GM21576 (cell line): ENCODE measurements at regions not wholly inside any gene's neighbourhood (a gene's known extent, or its start where the extent isn't known, plus 50 kb on each side); places are given as distances from the start of the nearest gene placed in this dataset.

Experiments
- ATAC-seq: cut with Tn5 transposase; IDR thresholded peaks from one replicate; pipeline ENCODE4 v1.9.1; 2021; ENCODE audit warnings: mild to moderate bottlenecking, moderate library complexity; ENCODE audit not compliant: unreplicated experiment

GRCh38 chr11:110939471-110939870, 227.2 kb upstream of the ARHGAP20 start:
- ATAC-seq = no peak

DNA sequence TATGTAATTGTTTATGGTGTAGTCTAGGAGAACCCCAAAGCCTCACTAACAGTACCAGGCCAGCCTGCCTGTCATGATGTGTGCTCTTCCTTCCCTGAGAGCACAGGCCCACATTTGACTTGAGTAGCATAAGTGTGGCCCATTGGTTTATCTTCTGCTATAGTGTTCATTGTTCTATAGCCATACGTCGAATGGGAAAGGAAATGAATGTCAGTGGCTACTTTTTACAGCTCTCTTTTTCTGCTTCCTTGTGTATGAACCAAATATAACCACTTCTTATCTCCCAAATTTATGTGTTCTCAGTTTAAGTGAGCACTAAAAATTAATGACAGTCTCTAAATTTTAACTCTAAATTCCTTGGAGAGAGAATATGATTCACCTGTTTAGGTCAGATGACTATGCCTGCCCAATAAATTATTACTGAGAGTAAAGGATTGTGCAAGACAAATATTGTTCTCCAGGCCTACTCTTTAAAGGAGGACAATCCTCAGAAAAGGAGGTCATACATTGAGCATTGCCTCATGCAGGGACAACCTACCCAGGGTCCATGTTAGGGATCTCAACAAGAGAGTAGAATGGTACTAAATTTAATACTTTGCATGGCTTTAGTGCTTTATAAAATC, 222.9 kb upstream of the ARHGAP20 start:
- no peak for ATAC-seq

- no peak for ATAC-seq
These were observed 216.9 kb upstream of the ARHGAP20 start for GRCh38 chr11:110929129-110929528.

- ATAC-seq = no peak
These were observed 216.2 kb upstream of the ARHGAP20 start for GRCh38 chr11:110928391-110928790.

DNA sequence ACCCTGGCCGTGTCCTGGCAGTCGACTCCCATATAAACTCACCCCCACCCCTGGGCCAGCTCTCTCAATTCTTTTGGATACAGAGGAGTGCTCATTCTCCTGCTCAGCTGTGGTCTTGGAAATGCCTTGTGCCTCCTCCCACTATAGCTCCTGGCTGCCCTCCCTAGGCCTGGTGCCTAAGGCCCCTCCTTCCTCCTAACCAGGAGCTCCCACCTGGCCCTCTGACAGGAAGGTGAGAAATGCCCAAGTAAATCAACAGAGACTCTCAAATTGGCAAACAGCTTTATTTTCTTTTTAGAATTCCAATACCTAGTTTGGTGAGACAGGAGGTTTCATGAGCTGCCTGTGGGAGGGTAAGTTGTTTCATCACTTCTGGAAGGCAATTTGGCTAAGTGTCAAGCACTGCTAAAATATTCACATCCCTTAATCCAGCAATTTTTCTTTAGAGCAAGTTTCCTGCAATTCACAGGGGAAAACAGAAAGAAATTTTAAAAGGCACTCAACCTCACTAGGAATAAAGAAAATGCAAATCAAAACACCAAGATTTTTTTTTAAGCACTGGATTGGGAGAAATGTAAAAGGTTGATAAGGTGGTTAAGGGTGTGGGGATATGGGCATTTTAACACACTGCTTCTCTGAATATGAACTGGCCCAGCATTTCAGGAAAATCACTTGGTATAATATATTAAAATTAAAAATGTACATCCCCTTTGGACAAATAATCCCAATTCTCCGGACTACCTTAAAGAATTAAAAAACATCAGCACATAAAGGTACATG, 209.7 kb upstream of the ARHGAP20 start:
- no peak for ATAC-seq

DNA sequence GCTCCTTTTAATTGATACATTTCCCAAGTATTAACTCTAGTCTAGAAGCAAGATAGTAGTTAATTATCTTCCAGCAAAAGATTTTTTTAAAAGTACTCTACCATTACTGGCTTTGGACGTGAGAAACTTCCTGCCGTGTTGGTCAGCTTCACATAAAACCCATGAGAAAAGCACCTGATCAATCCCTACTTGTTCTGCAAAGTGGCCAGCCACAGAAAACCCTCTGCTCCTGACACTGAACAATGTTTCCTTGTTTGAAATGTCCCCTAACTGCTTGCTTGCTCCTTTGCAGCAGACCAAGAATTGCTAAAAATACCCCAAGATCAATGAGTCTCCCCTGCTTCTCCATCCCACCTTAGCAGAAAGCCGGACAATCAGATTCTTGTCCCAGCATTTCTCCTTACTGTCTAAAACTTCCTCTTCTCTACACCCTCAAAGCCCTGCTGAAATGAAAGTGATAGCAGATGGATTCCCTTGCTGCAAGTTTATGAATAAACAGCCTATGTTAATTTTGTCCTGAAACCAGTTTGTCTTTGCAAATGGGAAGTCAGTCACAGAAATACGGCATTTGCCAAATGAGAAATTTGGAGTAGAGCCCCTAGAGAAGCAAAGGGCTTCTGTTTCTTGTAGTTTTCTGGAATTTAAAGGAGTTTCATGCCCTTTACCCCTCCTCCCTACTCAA, 207.1 kb upstream of the ARHGAP20 start:
- ATAC-seq = peak; percentile 66

DNA sequence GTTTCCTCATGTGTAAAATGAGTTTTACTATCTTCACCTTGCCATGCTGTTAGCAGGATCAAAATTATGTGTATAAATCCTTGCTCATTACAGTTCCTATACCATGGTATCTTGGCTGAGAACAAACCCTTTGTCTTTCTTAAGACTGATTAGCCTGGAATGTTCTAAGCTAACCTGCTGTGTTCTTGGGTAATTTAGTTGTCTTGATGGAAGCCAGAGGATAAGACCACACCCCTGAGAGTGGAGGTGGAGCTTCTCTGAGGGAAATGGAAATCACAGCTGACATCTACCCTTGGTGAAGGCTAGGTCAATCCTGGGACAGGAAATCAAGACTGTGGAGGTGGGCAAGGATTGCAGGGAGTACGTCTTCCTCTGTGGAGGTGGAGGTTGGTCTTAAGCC, 206.1 kb upstream of the ARHGAP20 start:
- no peak for ATAC-seq

GRCh38 chr11:110912437-110912836, 200.2 kb upstream of the ARHGAP20 start:
- ATAC-seq = no peak

DNA sequence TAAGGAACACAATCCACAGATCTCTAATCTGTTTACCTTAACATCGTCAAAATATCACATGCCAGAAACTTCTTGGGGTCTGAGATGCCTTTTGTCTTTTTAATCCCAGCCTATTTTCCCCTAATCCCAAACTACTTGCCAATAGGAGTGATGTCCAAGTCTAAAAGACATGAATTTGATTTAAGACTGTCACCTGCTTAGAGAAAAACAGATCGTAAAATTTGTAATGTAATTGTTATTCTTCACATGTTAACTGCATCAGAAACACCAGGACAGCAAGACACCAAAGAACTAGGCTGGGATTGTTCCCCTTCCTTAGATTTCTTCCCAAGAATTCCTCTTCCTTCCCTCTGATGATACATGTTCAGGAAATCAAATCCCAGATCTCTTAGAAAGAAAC, 198.1 kb upstream of the ARHGAP20 start:
- no peak for ATAC-seq

GRCh38 chr11:110909336-110909735, 197.1 kb upstream of the ARHGAP20 start:
- ATAC-seq = no peak

GRCh38 chr11:110908401-110909105, 196.3 kb upstream of the ARHGAP20 start:
- no peak for ATAC-seq

- no peak for ATAC-seq
These were observed 195.4 kb upstream of the ARHGAP20 start for GRCh38 chr11:110907629-110908028.

- ATAC-seq = no peak
These were observed 191.6 kb upstream of the ARHGAP20 start for GRCh38 chr11:110903830-110904229.

GRCh38 chr11:110903378-110903777, 191.1 kb upstream of the ARHGAP20 start:
- no peak for ATAC-seq

GRCh38 chr11:110901441-110901840, 189.2 kb upstream of the ARHGAP20 start:
- ATAC-seq = no peak

DNA sequence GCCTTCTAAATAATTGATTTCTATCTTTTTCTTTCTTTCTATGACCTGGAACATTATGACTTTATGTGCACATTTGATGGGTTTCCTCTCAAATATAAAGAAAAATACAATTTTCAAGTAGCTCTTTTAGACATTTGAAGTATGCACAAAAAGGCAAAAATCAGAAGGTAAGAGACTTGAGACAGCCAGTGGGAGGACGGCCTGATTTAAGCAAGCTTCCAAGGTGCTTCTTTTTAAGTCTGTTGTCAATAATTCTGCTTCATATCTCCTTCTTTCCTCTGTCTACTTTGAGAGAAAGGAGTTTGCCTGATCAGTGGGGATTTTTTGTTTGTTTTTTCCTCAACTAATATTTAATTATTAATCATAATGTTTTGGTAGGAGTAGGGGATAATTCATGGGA, 188.2 kb upstream of the ARHGAP20 start:
- ATAC-seq = no peak

DNA sequence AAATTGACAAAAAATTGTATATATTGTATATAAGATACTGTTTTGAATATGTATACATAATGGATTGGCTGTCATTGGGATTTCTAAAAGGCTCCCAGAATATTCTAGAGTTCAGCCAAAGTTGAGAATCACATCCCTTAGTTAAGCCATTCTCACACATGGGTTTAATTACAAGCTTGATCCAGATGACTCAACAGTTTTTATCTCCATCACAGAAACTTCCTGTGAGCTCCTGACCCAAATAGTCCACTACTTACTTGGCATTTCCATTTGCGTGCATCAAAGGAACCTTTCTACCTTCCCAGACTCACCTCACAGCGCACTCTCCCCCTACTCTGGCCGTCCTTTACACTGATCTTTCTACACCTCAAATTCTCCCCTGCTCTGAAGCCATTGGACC, 184.8 kb upstream of the ARHGAP20 start:
- ATAC-seq = no peak

- no peak for ATAC-seq
These were observed 184.1 kb upstream of the ARHGAP20 start for GRCh38 chr11:110896358-110896757.

DNA sequence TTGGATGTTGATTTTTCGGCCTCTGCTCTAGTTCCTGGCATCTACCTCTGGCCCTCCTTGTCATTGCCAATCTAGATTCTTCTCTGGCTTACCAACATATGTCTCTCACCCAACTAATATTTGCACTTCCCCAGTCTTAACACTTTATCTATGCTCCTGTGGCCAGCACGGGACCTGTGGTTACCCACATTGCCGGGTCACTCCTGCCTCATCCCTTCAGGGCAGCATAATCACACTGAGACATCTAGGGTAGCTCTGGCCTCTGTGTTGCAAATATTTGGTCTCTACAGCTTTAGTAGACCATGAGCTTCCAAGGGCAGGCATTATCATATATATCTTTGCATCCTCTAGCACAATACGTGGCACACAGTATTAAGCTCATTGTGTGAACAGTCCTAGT, 182.0 kb upstream of the ARHGAP20 start:
- no peak for ATAC-seq

DNA sequence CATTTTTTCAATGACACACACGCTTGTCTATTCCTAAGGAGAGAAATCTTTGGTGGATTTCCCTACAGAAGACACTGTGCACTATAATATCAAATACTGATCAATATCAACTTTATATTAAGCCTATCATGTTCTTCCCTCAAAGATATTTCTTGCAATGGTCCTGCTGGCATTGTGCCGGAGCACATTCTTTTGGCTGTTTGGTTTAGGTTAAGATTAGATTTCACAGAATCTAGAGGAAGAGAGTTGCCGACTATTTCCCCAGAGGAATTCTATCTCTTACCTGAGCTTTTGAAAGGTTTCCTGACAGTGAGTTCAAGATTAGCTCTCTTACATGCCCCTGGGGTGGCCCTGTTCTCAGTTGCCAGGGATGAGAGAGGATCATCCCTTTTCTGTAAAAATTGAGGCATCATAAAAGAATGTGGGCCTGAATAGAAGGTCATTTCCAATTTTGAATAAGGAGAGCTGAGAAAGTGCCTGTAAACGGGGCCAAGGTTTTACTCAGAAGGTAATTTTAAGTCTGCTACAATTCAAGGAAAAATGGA, 180.6 kb upstream of the ARHGAP20 start:
- no peak for ATAC-seq

DNA sequence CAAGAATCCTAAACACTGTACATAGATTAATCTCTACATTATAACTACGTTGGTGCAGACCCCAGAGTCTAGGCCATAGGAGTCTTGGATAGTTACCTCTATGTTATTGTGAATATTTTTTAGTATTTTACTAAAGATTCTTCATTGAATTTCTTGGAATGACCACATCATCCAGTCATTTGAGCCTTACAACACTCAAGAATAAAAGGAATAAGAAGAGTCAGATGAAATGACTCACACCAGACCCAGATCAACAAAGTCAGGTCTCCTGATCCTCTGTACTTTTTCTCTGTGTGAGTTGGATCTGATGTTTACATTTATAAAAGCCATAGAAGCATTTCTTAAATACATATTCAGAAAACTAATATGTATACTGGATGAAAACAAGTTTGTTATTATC, 179.2 kb upstream of the ARHGAP20 start:
- ATAC-seq = no peak
